Panc1 (cell line): ENCODE measurements at regions not wholly inside any gene's neighbourhood (a gene's known extent, or its start where the extent isn't known, plus 50 kb on each side); places are given as distances from the start of the nearest gene placed in this dataset.

Experiments
- ATAC-seq: fragments of 200-7000 bp; cut with Tn5 transposase; 2 replicates; pipeline ENCODE4 v1.9.1; 2020; ENCODE audit warnings: mild to moderate bottlenecking, moderate library complexity
- BruUV-seq: library from RNA; stranded (reverse); fragments of 400-500 nt; replicated peaks from 2 replicates; lab custom pipeline; 2021; lab: Mats Ljungman, UMichigan
- CTCF ChIA-PET: fragments of 300-600 bp; sonication (Branson Sonifier 250); formaldehyde crosslinking; loops from one replicate; lab custom pipeline; 2022; ENCODE audit warnings: antibody characterized with exemption; lab: Charles Lee
- POLR2A ChIA-PET: fragments of 300-600 bp; sonication (Branson Sonifier 250); formaldehyde crosslinking; loops from one replicate; lab custom pipeline; 2022; ENCODE audit warnings: antibody characterized with exemption; lab: Charles Lee
- DNase-seq: peaks from one replicate; pipeline ENCODE4 v3.0.0-alpha.2; 2010; ENCODE audit warnings: low read depth, low spot score
- H3K27ac ChIP-seq: 2 replicates; pipeline ENCODE4 v1.5.1; 2011; ENCODE audit warnings: mild to moderate bottlenecking, low read length, inconsistent platforms
- H3K27me3 ChIP-seq: fragments of 200-500 bp; sonication (Bioruptor generic); 2 replicates; pipeline ENCODE4 v1.6.0; 2014; ENCODE audit warnings: low read length, inconsistent platforms; ENCODE audit not compliant: control insufficient read depth, insufficient read depth
- H3K36me3 ChIP-seq: fragments of 200-500 bp; sonication (Bioruptor generic); 2 replicates; pipeline ENCODE4 v1.5.1; 2014; ENCODE audit warnings: inconsistent platforms, mild to moderate bottlenecking, low read length, moderate library complexity; ENCODE audit not compliant: control insufficient read depth, insufficient read depth
- H3K4me1 ChIP-seq: 2 replicates; pipeline ENCODE4 v1.5.1; 2011; ENCODE audit warnings: inconsistent platforms, mild to moderate bottlenecking, low read length, moderate library complexity; ENCODE audit not compliant: control insufficient read depth, insufficient read depth
- H3K4me3 ChIP-seq, 2 experiments: 2 replicates each; pipeline ENCODE4 v1.5.1; 2011 to 2012; ENCODE audit warnings: low read depth in 2 of 2, low read length in 2 of 2, mild to moderate bottlenecking in 2 of 2, inconsistent platforms in 1 of 2, moderate library complexity in 1 of 2
- H3K9me3 ChIP-seq: fragments of 200-500 bp; sonication (Bioruptor generic); 2 replicates; pipeline ENCODE4 v1.5.1; 2014; ENCODE audit warnings: low read depth, mild to moderate bottlenecking, inconsistent platforms, low read length, moderate library complexity; ENCODE audit not compliant: control insufficient read depth, insufficient read depth
- CTCF ChIP-seq: fragments of 450-650 bp; IDR thresholded peaks from 2 replicates; pipeline ENCODE4 v1.5.1; 2017; ENCODE audit warnings: mild to moderate bottlenecking
- POLR2AphosphoS5 ChIP-seq: IDR thresholded peaks from 2 replicates; pipeline ENCODE4 v1.6.1; 2012; ENCODE audit warnings: mild to moderate bottlenecking, low read depth, low read length, moderate library complexity
- SIN3A ChIP-seq: IDR thresholded peaks from 2 replicates; pipeline ENCODE4 v1.6.1; 2012; ENCODE audit warnings: low read depth, mild to moderate bottlenecking, low read length, moderate library complexity, borderline replicate concordance; ENCODE audit not compliant: insufficient read depth
- TCF7L2 ChIP-seq: IDR thresholded peaks from 2 replicates; pipeline ENCODE4 v1.6.1; 2011; ENCODE audit warnings: mild to moderate bottlenecking, low read depth, low read length, inconsistent platforms
- in situ Hi-C: cut with HindIII; loops from 2 replicates; pipeline ENCODE4 v1.10.0; 2016; ENCODE audit warnings: low sequenced_read_pairs, low pct_unique_long_range_greater_than_20kb
- intact Hi-C: fragments of 100-400 bp; cut with micrococcal nuclease; formaldehyde crosslinking; loops from one replicate; pipeline ENCODE4 v1.10.0; 2022; ENCODE audit not compliant: unreplicated experiment
- TF ChIP-seq, protein P1 (sequence below), 2 experiments: IDR thresholded peaks; 2 replicates each; pipeline ENCODE4 v1.6.1; 2011 to 2012; ENCODE audit warnings: low read depth in 2 of 2, control low read depth in 1 of 2, low read length in 1 of 2, mild to moderate bottlenecking in 1 of 2, moderate library complexity in 1 of 2; ENCODE audit not compliant: insufficient read depth in 1 of 2

DNA sequence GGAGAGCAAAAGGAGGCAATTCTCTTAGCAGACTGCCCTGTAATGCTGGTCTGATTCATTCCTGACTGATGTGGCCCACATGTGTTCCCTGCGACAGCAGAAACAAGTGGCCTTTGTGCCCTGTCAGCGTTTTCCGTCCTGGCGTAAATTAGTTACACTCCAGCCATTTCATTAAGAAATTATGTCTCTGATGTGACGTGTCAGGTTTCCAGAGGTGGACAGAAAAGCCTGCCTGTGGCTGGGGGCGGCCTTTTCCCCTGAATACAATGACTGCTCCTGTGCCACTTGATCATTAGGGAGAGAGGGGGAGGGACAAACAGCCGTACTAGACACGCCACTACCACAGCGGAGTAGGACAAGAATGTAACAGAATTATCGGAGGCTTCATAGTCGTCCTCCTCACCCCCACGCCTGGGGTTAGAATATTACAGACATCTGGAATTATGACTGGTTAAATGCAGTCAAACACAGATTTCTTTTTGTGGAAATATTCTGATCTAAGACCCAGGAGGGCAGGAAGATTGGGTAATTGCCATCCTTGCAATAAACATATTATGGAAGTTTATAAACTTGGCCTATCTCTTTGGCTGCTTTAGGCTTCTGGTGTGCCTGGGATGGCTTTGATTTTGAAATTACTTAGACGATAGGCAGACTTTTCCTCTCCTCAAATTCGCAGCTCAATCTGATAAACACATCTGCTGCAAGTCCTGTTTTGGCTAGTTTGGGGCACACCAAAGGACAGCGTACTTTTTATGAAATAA lies 146.2 kb upstream of the BCOR start:
- no peaks in the 10 kb centered on the region for H3K36me3 ChIP-seq
- no peaks in the 10 kb centered on the region for H3K4me1 ChIP-seq
- no peak overlapping the region for H3K27ac ChIP-seq
- ChIA-PET POLR2A (no interaction called here), CTCF (interaction anchor here (0.6 kb wide), 1 partner anchor 1010 kb away, joined by 9 read pairs; no protein-coding TSS in a partner anchor)
- DNase-seq (no peak), ATAC-seq (no peak)
- in situ Hi-C loops (no loop called here), intact Hi-C loops (no loop called here)
- TF ChIP-seq POLR2AphosphoS5 (no peak), TCF7L2 (no peak), CTCF (no peak), SIN3A (no peak)
- TF ChIP-seq, protein P1, sequence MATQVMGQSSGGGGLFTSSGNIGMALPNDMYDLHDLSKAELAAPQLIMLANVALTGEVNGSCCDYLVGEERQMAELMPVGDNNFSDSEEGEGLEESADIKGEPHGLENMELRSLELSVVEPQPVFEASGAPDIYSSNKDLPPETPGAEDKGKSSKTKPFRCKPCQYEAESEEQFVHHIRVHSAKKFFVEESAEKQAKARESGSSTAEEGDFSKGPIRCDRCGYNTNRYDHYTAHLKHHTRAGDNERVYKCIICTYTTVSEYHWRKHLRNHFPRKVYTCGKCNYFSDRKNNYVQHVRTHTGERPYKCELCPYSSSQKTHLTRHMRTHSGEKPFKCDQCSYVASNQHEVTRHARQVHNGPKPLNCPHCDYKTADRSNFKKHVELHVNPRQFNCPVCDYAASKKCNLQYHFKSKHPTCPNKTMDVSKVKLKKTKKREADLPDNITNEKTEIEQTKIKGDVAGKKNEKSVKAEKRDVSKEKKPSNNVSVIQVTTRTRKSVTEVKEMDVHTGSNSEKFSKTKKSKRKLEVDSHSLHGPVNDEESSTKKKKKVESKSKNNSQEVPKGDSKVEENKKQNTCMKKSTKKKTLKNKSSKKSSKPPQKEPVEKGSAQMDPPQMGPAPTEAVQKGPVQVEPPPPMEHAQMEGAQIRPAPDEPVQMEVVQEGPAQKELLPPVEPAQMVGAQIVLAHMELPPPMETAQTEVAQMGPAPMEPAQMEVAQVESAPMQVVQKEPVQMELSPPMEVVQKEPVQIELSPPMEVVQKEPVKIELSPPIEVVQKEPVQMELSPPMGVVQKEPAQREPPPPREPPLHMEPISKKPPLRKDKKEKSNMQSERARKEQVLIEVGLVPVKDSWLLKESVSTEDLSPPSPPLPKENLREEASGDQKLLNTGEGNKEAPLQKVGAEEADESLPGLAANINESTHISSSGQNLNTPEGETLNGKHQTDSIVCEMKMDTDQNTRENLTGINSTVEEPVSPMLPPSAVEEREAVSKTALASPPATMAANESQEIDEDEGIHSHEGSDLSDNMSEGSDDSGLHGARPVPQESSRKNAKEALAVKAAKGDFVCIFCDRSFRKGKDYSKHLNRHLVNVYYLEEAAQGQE (IDR thresholded peaks at IDR 0.05; ENCODE audit: insufficient read depth in 1 of 2, low read depth in 2 of 2, low read length in 1 of 2), result no peak
- H3K4me3 ChIP-seq, result no peak overlapping the region
- BruUV-seq, result no TSS peak
- H3K27me3 ChIP-seq, result no peaks in the 10 kb centered on the region
- no peaks in the 10 kb centered on the region for H3K9me3 ChIP-seq

DNA sequence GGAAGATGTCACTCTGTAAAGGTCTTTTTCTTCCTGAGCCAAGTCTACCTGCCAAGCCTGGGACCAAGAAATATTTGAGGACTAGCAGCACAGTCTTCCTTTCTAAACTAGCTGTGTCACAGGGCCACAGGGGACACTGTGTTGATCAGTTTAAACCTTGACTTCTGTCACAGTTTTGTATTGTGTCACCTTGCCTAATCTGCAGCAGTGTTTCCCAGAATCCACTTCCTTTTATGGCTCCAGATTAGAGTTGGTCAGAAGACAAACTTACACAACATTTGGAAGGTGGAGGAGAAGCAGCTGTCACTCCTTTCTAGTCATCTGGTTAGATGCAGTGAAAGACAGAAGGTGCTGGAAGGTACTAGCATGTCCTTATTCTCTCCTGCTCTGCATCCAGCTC lies 143.1 kb upstream of the BCOR start:
- TF ChIP-seq POLR2AphosphoS5 (no peak), TCF7L2 (no peak), SIN3A (no peak), CTCF (no peak)
- TF ChIP-seq, protein P1 (IDR thresholded peaks at IDR 0.05; ENCODE audit: insufficient read depth in 1 of 2, low read depth in 2 of 2, low read length in 1 of 2), result no peak
- ATAC-seq (no peak), DNase-seq (no peak)
- no TSS peak for BruUV-seq
- intact Hi-C loops (no loop called here), in situ Hi-C loops (no loop called here)
- no peaks in the 10 kb centered on the region for H3K9me3 ChIP-seq
- H3K27ac ChIP-seq, result no peak overlapping the region
- H3K27me3 ChIP-seq, result no peaks in the 10 kb centered on the region
- ChIA-PET CTCF (no interaction called here), POLR2A (no interaction called here)
- no peaks in the 10 kb centered on the region for H3K4me1 ChIP-seq
- no peak overlapping the region for H3K4me3 ChIP-seq
- H3K36me3 ChIP-seq, result no peaks in the 10 kb centered on the region
